ENCODE measurements at regions not wholly inside any gene's neighbourhood (a gene's known extent, or its start where the extent isn't known, plus 50 kb on each side); places are given as distances from the start of the nearest gene placed in this dataset.

GRCh38 chr3:116966649-116967048 is 257.1 kb downstream of the TUSC7 start:
- no peak for TF ChIP-seq CTCF (IDR thresholded peaks at IDR 0.05; ENCODE audit: extremely low read depth, missing control alignments)
- DNase-seq (ENCODE audit: low spot score): no peak

- DNase-seq (ENCODE audit: low spot score): no peak
- TF ChIP-seq CTCF (IDR thresholded peaks at IDR 0.05; ENCODE audit: extremely low read depth, missing control alignments): no peak
Measured at GRCh38 chr3:116969135-116969534, 259.6 kb downstream of the TUSC7 start.

- no peak for TF ChIP-seq CTCF (IDR thresholded peaks at IDR 0.05; ENCODE audit: extremely low read depth, missing control alignments)
- no peak for DNase-seq (ENCODE audit: low spot score)
Measured at GRCh38 chr3:116969646-116970045, 260.1 kb downstream of the TUSC7 start.

- no peak for DNase-seq (ENCODE audit: low spot score)
- no peak for TF ChIP-seq CTCF (IDR thresholded peaks at IDR 0.05; ENCODE audit: extremely low read depth, missing control alignments)
Measured at GRCh38 chr3:116971531-116971930, 262.0 kb downstream of the TUSC7 start.

- DNase-seq (ENCODE audit: low spot score): no peak
- TF ChIP-seq CTCF (IDR thresholded peaks at IDR 0.05; ENCODE audit: extremely low read depth, missing control alignments): no peak
Measured at GRCh38 chr3:116974702-116975101, 265.1 kb downstream of the TUSC7 start.

GRCh38 chr3:116977441-116977840 is 267.9 kb downstream of the TUSC7 start:
- TF ChIP-seq CTCF (IDR thresholded peaks at IDR 0.05; ENCODE audit: extremely low read depth, missing control alignments): no peak
- DNase-seq (ENCODE audit: low spot score): no peak

- no peak for DNase-seq (ENCODE audit: low spot score)
- no peak for TF ChIP-seq CTCF (IDR thresholded peaks at IDR 0.05; ENCODE audit: extremely low read depth, missing control alignments)
Measured at GRCh38 chr3:116980099-116980498, 270.5 kb downstream of the TUSC7 start.

All from GM20000 (cell line).